TTC549 (cell line): ENCODE measurements at regions not wholly inside any gene's neighbourhood (a gene's known extent, or its start where the extent isn't known, plus 50 kb on each side); places are given as distances from the start of the nearest gene placed in this dataset.

Experiments used
- FAIRE-seq: peaks from 2 replicates; lab custom pipeline; 2012; peaks lifted over from hg19 to GRCh38; lab: Jason Lieb, UNC

- FAIRE-seq = peak; percentile 48
Measured at GRCh38 chr20:11539450-11539849, 378.2 kb upstream of the BTBD3 start.

- FAIRE-seq = no peak
Measured at GRCh38 chr20:11540558-11540957, 377.1 kb upstream of the BTBD3 start.

- FAIRE-seq = no peak
Measured at GRCh38 chr20:11542645-11543044, 375.0 kb upstream of the BTBD3 start.

GRCh38 chr20:11544029-11544678 lies 373.5 kb upstream of the BTBD3 start:
- no peak for FAIRE-seq

- no peak for FAIRE-seq
Measured at GRCh38 chr20:11546939-11547338, 370.8 kb upstream of the BTBD3 start.

GRCh38 chr20:11549172-11550103 lies 368.3 kb upstream of the BTBD3 start:
- FAIRE-seq = no peak

- no peak for FAIRE-seq
Measured at GRCh38 chr20:11550657-11551338, 366.9 kb upstream of the BTBD3 start.

- FAIRE-seq = no peak
Measured at GRCh38 chr20:11551479-11551878, 366.2 kb upstream of the BTBD3 start.

- peak; percentile 83 for FAIRE-seq
Measured at GRCh38 chr20:11553603-11554002, 364.1 kb upstream of the BTBD3 start.

GRCh38 chr20:11555510-11555909 lies 362.2 kb upstream of the BTBD3 start:
- FAIRE-seq = no peak

- no peak for FAIRE-seq
Measured at GRCh38 chr20:11556410-11556809, 361.3 kb upstream of the BTBD3 start.

- no peak for FAIRE-seq
Measured at GRCh38 chr20:11564491-11564890, 353.2 kb upstream of the BTBD3 start.

- no peak for FAIRE-seq
Measured at GRCh38 chr20:11569163-11569562, 348.5 kb upstream of the BTBD3 start.

- no peak for FAIRE-seq
Measured at GRCh38 chr20:11573507-11573906, 344.2 kb upstream of the BTBD3 start.

- no peak for FAIRE-seq
Measured at GRCh38 chr20:11581271-11581670, 336.4 kb upstream of the BTBD3 start.

GRCh38 chr20:11582060-11582459 lies 335.6 kb upstream of the BTBD3 start:
- no peak for FAIRE-seq

GRCh38 chr20:11585752-11586352 lies 331.8 kb upstream of the BTBD3 start:
- FAIRE-seq = peak; percentile 86

- FAIRE-seq = no peak
Measured at GRCh38 chr20:11588875-11589274, 328.8 kb upstream of the BTBD3 start.

- no peak for FAIRE-seq
Measured at GRCh38 chr20:11591965-11592364, 325.7 kb upstream of the BTBD3 start.

- no peak for FAIRE-seq
Measured at GRCh38 chr20:11604339-11604738, 313.4 kb upstream of the BTBD3 start.

- no peak for FAIRE-seq
Measured at GRCh38 chr20:11607047-11607446, 310.6 kb upstream of the BTBD3 start.

GRCh38 chr20:11608736-11609135 lies 309.0 kb upstream of the BTBD3 start:
- no peak for FAIRE-seq

GRCh38 chr20:11624704-11625103 lies 293.0 kb upstream of the BTBD3 start:
- no peak for FAIRE-seq
